ENCODE measurements at regions not wholly inside any gene's neighbourhood (a gene's known extent, or its start where the extent isn't known, plus 50 kb on each side); places are given as distances from the start of the nearest gene placed in this dataset.
"Not testable (repeated sequence)": the region's sequence is repeated elsewhere in the genome, so short reads cannot be mapped to it uniquely, and the experiment has no call there.

DNA sequence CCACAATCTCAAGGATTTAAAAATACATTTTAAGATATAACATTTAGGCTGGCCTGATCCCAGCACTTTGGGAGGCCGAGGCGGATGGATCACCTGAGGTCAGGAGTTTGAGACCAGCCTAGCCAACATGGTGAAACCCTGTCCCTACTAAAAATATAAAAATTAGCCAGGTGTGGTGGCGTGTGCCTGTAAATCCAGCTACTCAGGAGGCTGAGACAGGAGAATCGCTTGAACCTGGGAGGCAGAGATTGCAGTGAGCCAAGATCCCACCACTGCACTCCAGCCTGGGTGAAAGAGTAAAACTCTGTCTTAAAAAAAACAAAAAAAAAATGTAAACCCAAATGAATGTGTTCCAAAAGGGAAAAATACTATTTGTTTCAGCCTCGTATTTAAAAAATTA is 82.3 kb upstream of the FAT1 start:
- TF ChIP-seq, protein P1, sequence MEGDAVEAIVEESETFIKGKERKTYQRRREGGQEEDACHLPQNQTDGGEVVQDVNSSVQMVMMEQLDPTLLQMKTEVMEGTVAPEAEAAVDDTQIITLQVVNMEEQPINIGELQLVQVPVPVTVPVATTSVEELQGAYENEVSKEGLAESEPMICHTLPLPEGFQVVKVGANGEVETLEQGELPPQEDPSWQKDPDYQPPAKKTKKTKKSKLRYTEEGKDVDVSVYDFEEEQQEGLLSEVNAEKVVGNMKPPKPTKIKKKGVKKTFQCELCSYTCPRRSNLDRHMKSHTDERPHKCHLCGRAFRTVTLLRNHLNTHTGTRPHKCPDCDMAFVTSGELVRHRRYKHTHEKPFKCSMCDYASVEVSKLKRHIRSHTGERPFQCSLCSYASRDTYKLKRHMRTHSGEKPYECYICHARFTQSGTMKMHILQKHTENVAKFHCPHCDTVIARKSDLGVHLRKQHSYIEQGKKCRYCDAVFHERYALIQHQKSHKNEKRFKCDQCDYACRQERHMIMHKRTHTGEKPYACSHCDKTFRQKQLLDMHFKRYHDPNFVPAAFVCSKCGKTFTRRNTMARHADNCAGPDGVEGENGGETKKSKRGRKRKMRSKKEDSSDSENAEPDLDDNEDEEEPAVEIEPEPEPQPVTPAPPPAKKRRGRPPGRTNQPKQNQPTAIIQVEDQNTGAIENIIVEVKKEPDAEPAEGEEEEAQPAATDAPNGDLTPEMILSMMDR (conservative IDR thresholded peaks at IDR 0.05 in 1 of 2, IDR thresholded peaks at IDR 0.05 in 1 of 2; ENCODE audit: extremely low read depth in 1 of 2, insufficient read depth in 1 of 2, low read depth in 1 of 2, low read length in 2 of 2) = not testable (repeated sequence)
- not testable (repeated sequence) for TF ChIP-seq EZH2 (IDR thresholded peaks at IDR 0.05; ENCODE audit: borderline replicate concordance, low read length)

Data from mammary epithelial cell (primary cell).